Esophagus squamous epithelium (tissue), 4 donors: ENCODE measurements at regions not wholly inside any gene's neighbourhood (a gene's known extent, or its start where the extent isn't known, plus 50 kb on each side); places are given as distances from the start of the nearest gene placed in this dataset.

Source experiments
- CTCF ChIP-seq, 6 experiments: fragments of 450-650 bp in 4 of 6; fragments of 200-600 bp in 2 of 6; sonication (generic) in 2 of 6; IDR thresholded peaks; one replicate each; pipeline ENCODE4 v1.5.1; 2016 to 2019; ENCODE audit warnings: antibody characterized with exemption in 6 of 6, mild to moderate bottlenecking in 4 of 6, moderate library complexity in 4 of 6
- POLR2A ChIP-seq, 4 donors: fragments of 450-650 bp; IDR thresholded peaks; one replicate each; pipeline ENCODE4 v1.6.1; 2017; ENCODE audit warnings: antibody characterized with exemption in 4 of 4, mild to moderate bottlenecking in 4 of 4, moderate library complexity in 3 of 4

- TF ChIP-seq CTCF (IDR thresholded peaks at IDR 0.05): no peak
- no peak for TF ChIP-seq POLR2A (IDR thresholded peaks at IDR 0.05)
Measured at GRCh38 chr4:66956852-66957251, 588.5 kb downstream of the CENPC start.
